ENCODE measurements at regions not wholly inside any gene's neighbourhood (a gene's known extent, or its start where the extent isn't known, plus 50 kb on each side); places are given as distances from the start of the nearest gene placed in this dataset.

GRCh38 chr4:71945791-71946190, 86.0 kb upstream of the NPFFR2 start (continued):
- TF ChIP-seq, protein P1, sequence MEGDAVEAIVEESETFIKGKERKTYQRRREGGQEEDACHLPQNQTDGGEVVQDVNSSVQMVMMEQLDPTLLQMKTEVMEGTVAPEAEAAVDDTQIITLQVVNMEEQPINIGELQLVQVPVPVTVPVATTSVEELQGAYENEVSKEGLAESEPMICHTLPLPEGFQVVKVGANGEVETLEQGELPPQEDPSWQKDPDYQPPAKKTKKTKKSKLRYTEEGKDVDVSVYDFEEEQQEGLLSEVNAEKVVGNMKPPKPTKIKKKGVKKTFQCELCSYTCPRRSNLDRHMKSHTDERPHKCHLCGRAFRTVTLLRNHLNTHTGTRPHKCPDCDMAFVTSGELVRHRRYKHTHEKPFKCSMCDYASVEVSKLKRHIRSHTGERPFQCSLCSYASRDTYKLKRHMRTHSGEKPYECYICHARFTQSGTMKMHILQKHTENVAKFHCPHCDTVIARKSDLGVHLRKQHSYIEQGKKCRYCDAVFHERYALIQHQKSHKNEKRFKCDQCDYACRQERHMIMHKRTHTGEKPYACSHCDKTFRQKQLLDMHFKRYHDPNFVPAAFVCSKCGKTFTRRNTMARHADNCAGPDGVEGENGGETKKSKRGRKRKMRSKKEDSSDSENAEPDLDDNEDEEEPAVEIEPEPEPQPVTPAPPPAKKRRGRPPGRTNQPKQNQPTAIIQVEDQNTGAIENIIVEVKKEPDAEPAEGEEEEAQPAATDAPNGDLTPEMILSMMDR (conservative IDR thresholded peaks at IDR 0.05; ENCODE audit: low read depth in 2 of 2), result no peak
- TF ChIP-seq JUNB (IDR thresholded peaks at IDR 0.05; ENCODE audit: unreplicated experiment) (no peak), NANOG (IDR thresholded peaks at IDR 0.05; ENCODE audit: borderline replicate concordance) (no peak), POLR2AphosphoS5 (IDR thresholded peaks at IDR 0.05; ENCODE audit: low read depth) (no peak), ETS1 (IDR thresholded peaks at IDR 0.05) (no peak), ZNF331 (CRISPR knock-in tag; IDR thresholded peaks at IDR 0.05; ENCODE audit: low read depth) (no peak), REST (IDR thresholded peaks at IDR 0.05; ENCODE audit: unreplicated experiment) (no peak), CREB1 (CRISPR knock-in tag; IDR thresholded peaks at IDR 0.05; ENCODE audit: low read depth) (no peak), EZH2phosphoT487 (IDR thresholded peaks at IDR 0.05; ENCODE audit: unreplicated experiment) (no peak)

GRCh38 chr4:71958978-71959377, 72.8 kb upstream of the NPFFR2 start:
- ATAC-seq (no peak), DNase-seq (ENCODE audit: low spot score) (no peak)
- H3K4me2 ChIP-seq, result no peak overlapping the region
- TF ChIP-seq EZH2phosphoT487 (IDR thresholded peaks at IDR 0.05; ENCODE audit: unreplicated experiment) (no peak), JUNB (IDR thresholded peaks at IDR 0.05; ENCODE audit: unreplicated experiment) (no peak), REST (IDR thresholded peaks at IDR 0.05; ENCODE audit: unreplicated experiment) (no peak)

More at GRCh38 chr4:71958978-71959377, 72.8 kb upstream of the NPFFR2 start:
- Mint-ChIP-seq H3K27me3 (ENCODE audit: insufficient read depth, low read depth, poor library complexity) (no peaks in the 10 kb centered on the region), H3K9me3 (peaks cover 15% of the 10 kb centered on the region; the same call in 2 of the 3 replicates), H3K4me1 (no peaks in the 10 kb centered on the region), H3K36me3 (ENCODE audit: low read depth) (peaks cover 8% of the 10 kb centered on the region; the same call in 2 of the 3 replicates), H3K27ac (no peak overlapping the region), H3K4me3 (no peak overlapping the region)
- Histone ChIP-seq H3K27me3 (ENCODE audit: insufficient read depth) (no peaks in the 10 kb centered on the region), H3K36me3 (ENCODE audit: insufficient read depth) (0 out of 2 replicates have a peak, but pooled peaks cover 8% of the 10 kb centered on the region), H3K4me1 (ENCODE audit: insufficient read depth) (no peaks in the 10 kb centered on the region), H3K27ac (ENCODE audit: low read depth) (no peak overlapping the region), H3K79me2 (replicated peaks; ENCODE audit: insufficient read depth) (no peaks in the 10 kb centered on the region), H4K20me1 (replicated peaks; ENCODE audit: insufficient read depth) (no peaks in the 10 kb centered on the region; the same call in 1 of the 2 replicates), H3K4me3 (no peak overlapping the region), H3K9me2 (ENCODE audit: insufficient read depth) (peaks cover 2% of the 10 kb centered on the region; the same call in 1 of the 2 replicates), H2AFZ (no peak overlapping the region), H3F3A (replicated peaks; ENCODE audit: low read depth) (no peaks in the 10 kb centered on the region)

Data from GM23338 (cell line).